Hematopoietic multipotent progenitor cell treated with erythropoietin and hydrocortisone succinate and interleukin-3 and kit ligand, for 17 days (in vitro differentiated cells): ENCODE measurements at regions not wholly inside any gene's neighbourhood (a gene's known extent, or its start where the extent isn't known, plus 50 kb on each side); places are given as distances from the start of the nearest gene placed in this dataset.

Experiments used
- DNase-seq: peaks from one replicate; pipeline ENCODE4 v3.0.0-alpha.2; 2015; ENCODE audit warnings: low spot score

- no peak for DNase-seq
Measured at GRCh38 chr15:93870583-93870982, 360.8 kb upstream of the MCTP2 start.

DNA sequence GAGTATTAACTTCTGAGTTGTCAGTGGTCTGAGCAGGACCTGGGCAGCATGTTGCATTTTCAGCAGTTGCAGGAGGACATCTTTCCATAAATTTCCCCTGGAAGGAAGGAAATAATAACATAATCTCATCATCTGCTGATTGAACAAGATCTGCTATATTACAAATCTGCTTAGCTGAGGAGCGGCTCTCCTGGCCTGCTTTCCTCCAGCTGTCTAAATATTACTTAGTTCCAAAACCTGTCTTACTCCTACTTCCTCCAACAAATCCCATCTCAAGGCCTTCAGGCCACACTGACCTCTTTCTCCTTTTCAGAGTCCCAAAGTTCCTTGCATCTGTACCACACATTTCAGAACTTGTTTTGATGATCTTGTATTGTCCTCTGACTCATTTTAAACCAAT, 364.4 kb upstream of the MCTP2 start:
- no peak for DNase-seq

- DNase-seq = no peak
Measured at GRCh38 chr15:93866476-93866875, 364.9 kb upstream of the MCTP2 start.

- DNase-seq = no peak
Measured at GRCh38 chr15:93865586-93865985, 365.8 kb upstream of the MCTP2 start.

- no peak for DNase-seq
Measured at GRCh38 chr15:93862791-93863190, 368.6 kb upstream of the MCTP2 start.

- no peak for DNase-seq
Measured at GRCh38 chr15:93861956-93862741, 369.2 kb upstream of the MCTP2 start.

GRCh38 chr15:93861413-93861812, 369.9 kb upstream of the MCTP2 start:
- DNase-seq = no peak

GRCh38 chr15:93860701-93861100, 370.7 kb upstream of the MCTP2 start:
- DNase-seq = no peak

DNA sequence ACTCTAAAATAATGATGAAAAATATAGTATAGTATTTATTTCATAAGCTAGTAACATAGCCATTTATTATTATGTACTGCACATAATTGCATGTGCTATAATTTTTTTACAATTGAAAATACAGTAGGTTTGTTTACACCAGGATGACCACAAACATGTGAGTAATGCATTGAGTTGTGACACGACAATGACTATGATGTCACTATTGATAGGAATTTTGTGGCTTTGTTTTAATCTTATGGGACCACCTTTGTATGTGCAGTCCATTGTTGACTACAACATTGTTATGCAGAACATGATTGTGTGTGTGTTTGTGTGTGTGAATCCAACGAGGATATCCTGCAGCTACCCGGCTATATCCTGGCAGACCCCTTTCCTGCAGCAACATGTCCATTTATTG, 372.2 kb upstream of the MCTP2 start:
- no peak for DNase-seq

GRCh38 chr15:93855181-93855826, 376.1 kb upstream of the MCTP2 start:
- DNase-seq = no peak

DNA sequence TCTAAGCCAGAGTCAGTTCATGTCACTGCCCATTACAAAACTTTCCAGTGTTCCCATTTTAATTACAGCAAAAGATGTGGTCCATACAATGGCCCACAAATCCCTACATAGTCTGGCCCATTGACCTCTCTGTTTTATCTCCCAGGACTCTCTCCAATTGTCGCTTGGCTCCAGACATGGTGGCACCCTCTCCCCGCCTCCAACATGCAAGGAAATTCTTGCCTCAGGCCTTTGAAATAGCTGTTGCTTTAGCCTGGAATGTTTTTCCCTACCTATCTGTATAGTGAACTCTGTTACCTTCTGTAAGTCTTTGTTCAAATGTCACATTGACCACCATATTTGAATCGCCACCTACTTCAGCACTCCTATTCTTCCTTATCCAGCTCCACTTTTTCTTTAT, 377.3 kb upstream of the MCTP2 start:
- DNase-seq = no peak

- DNase-seq = no peak
Measured at GRCh38 chr15:93852761-93853160, 378.6 kb upstream of the MCTP2 start.

- DNase-seq = no peak
Measured at GRCh38 chr15:93848490-93848889, 382.9 kb upstream of the MCTP2 start.

- no peak for DNase-seq
Measured at GRCh38 chr15:93848076-93848475, 383.3 kb upstream of the MCTP2 start.

- no peak for DNase-seq
Measured at GRCh38 chr15:93846148-93846547, 385.2 kb upstream of the MCTP2 start.

- DNase-seq = no peak
Measured at GRCh38 chr15:93837450-93837849, 393.9 kb upstream of the MCTP2 start.

GRCh38 chr15:93835344-93835743, 396.0 kb upstream of the MCTP2 start:
- DNase-seq = no peak

DNA sequence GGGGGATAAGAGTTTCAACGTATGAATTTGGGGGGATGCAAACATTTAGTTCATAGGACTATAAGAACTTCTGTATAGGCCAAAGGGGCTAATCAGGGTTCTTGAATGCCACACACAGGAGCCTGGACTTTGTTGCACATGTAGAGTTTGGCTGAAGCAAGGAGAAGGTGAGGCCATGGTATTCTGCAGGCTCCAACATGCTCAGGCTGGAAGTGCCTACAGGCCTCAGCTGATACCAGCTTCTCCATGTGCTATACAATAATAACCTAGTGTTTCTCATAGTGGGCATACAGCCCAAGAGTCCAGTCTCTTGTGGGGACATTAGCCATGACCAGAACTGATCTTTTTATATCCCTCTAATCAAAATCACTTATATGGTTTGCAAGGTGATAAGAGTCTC, 399.7 kb upstream of the MCTP2 start:
- no peak for DNase-seq

- DNase-seq = no peak
Measured at GRCh38 chr15:93830221-93831080, 400.9 kb upstream of the MCTP2 start.

GRCh38 chr15:93829115-93829870, 402.1 kb upstream of the MCTP2 start:
- no peak for DNase-seq

- no peak for DNase-seq
Measured at GRCh38 chr15:93826790-93827189, 404.6 kb upstream of the MCTP2 start.

GRCh38 chr15:93826293-93826692, 405.1 kb upstream of the MCTP2 start:
- no peak for DNase-seq
